ENCODE measurements at regions not wholly inside any gene's neighbourhood (a gene's known extent, or its start where the extent isn't known, plus 50 kb on each side); places are given as distances from the start of the nearest gene placed in this dataset.
"Not testable (repeated sequence)": the region's sequence is repeated elsewhere in the genome, so short reads cannot be mapped to it uniquely, and the experiment has no call there.

DNA sequence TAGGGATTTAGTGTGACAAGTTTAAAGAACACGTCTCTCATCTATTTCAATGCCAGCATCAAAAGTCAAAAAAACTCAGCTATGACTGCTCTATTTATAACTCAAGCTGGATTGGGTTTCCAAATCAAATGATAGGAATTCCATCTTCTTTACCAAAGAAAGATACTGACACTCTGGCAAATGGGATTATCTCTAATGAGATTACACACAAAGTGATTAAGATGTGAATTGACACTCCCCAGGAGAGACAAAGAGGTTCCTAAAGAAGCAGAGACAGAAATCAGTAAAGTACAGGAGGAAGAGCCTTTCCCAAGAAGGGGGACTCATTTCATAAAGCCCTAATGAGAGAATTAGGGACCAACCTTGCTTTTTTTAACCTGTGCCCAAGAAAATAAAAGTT is 92.1 kb downstream of the ID4 start:
- Mint-ChIP-seq H3K4me1 (ENCODE audit: low read depth) (no peaks in the 10 kb centered on the region), H3K4me3 (no peak overlapping the region), H3K27ac (no peak overlapping the region), H3K27me3 (no peaks in the 10 kb centered on the region), H3K36me3 (no peaks in the 10 kb centered on the region), H3K9me3 (no peaks in the 10 kb centered on the region)
- intact Hi-C loops (cut with micrococcal nuclease), result no loop called here
- no peak for DNase-seq
- ChIA-PET POLR2A (no interaction called here), CTCF (no interaction called here)

DNA sequence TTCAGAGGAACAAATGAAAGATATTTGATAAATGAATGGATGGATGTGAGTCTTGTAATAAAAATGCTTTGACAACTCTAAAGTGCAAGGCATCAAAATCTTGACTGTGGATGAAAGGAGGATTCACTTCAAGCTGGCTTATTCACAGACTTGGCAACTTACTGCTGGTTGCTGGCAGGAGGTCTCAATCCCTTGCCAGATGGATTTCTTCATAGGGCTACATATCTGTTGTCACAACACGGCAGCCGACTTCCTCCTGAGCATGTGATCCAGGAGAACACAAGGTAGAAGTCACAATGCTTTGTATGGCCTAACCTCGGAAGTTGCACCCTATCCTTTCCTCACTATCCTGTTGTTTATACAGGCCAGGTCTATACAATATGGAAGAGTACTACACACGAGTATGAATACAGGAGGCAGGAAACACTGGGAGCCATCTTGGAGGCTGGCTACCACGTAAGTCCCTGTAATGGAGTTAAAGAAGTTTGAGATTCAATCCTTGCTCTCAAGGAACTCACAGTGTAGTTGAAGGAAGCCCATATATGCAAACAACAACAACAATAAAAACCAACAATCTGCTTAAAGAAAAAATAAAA is 97.9 kb downstream of the ID4 start:
- POLR2A ChIA-PET, result no interaction called here
- Mint-ChIP-seq H3K4me1 (ENCODE audit: low read depth) (no peaks in the 10 kb centered on the region), H3K9me3 (no peaks in the 10 kb centered on the region), H3K27ac (no peak overlapping the region), H3K36me3 (no peaks in the 10 kb centered on the region), H3K27me3 (no peaks in the 10 kb centered on the region), H3K4me3 (no peak overlapping the region)
- DNase-seq, result no peak
- CTCF ChIA-PET, result no interaction called here
- intact Hi-C loops (cut with micrococcal nuclease), result no loop called here

GRCh38 chr6:19939321-19939720 is 102.2 kb downstream of the ID4 start:
- H3K4me1 Mint-ChIP-seq (ENCODE audit: low read depth); H3K27ac Mint-ChIP-seq; H3K36me3 Mint-ChIP-seq; POLR2A ChIA-PET; H3K27me3 Mint-ChIP-seq; H3K9me3 Mint-ChIP-seq; intact Hi-C loops (cut with micrococcal nuclease); CTCF ChIA-PET; DNase-seq; H3K4me3 Mint-ChIP-seq: not testable (repeated sequence)

- H3K9me3 Mint-ChIP-seq; H3K27ac Mint-ChIP-seq; intact Hi-C loops (cut with micrococcal nuclease); H3K4me3 Mint-ChIP-seq; H3K4me1 Mint-ChIP-seq (ENCODE audit: low read depth); CTCF ChIA-PET; DNase-seq; POLR2A ChIA-PET; H3K27me3 Mint-ChIP-seq; H3K36me3 Mint-ChIP-seq: not testable (repeated sequence)
These were observed 102.8 kb downstream of the ID4 start for GRCh38 chr6:19939926-19940325.

DNA sequence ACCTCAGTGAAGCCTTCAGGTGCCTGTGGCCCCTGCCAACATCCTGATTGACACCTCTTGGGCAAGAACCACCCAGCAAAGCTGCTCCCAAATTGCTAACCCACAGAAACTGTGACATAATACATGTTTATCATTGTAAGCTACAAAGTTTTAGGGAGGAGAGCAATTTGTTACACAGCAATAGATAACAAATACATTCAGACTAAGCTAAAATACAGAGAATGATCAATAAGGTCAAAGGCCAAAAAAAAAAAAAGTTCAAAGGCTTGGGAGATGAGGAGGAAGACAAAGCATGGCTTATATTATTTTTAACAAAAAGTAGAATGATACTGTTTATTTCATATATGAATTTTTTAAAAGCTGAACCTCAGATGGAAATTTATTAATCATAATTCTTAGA is 105.9 kb downstream of the ID4 start:
- POLR2A ChIA-PET, result no interaction called here
- H3K36me3 Mint-ChIP-seq, result no peaks in the 10 kb centered on the region
- CTCF ChIA-PET, result no interaction called here
- no peaks in the 10 kb centered on the region for H3K4me1 Mint-ChIP-seq (ENCODE audit: low read depth)
- DNase-seq, result no peak
- intact Hi-C loops (cut with micrococcal nuclease), result no loop called here
- H3K4me3 Mint-ChIP-seq, result no peak overlapping the region
- no peaks in the 10 kb centered on the region for H3K9me3 Mint-ChIP-seq
- H3K27ac Mint-ChIP-seq, result no peak overlapping the region
- H3K27me3 Mint-ChIP-seq, result no peaks in the 10 kb centered on the region

DNA sequence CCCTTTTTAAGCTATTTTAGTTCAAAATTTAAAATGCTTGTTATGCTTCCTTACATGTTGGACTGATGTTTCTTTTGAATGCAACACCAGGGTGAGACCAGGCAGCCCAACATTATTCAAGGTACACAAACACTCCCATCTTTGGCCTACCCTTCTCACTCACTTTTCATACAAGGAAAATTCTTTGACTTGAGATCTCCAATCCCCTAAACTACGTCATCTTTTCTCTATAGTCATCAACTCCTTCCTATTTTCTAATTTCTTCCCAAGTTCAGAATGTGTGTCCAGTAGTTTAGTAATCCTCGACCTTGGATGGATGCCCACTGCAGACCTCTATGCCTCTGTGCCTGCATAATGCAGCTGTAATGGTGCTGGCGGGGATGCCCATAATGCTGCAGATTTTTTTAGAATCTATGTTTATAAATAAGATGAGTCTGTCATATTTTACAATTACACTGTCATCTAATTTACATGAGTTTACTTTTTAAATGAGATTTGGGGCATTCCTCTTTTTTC is 108.7 kb downstream of the ID4 start:
- Mint-ChIP-seq H3K36me3 (no peaks in the 10 kb centered on the region), H3K27me3 (no peaks in the 10 kb centered on the region), H3K4me1 (ENCODE audit: low read depth) (no peaks in the 10 kb centered on the region), H3K9me3 (peaks cover 10% of the 10 kb centered on the region), H3K27ac (no peak overlapping the region), H3K4me3 (no peak overlapping the region)
- intact Hi-C loops (cut with micrococcal nuclease), result no loop called here
- CTCF ChIA-PET, result no interaction called here
- POLR2A ChIA-PET, result no interaction called here
- DNase-seq, result no peak

DNA sequence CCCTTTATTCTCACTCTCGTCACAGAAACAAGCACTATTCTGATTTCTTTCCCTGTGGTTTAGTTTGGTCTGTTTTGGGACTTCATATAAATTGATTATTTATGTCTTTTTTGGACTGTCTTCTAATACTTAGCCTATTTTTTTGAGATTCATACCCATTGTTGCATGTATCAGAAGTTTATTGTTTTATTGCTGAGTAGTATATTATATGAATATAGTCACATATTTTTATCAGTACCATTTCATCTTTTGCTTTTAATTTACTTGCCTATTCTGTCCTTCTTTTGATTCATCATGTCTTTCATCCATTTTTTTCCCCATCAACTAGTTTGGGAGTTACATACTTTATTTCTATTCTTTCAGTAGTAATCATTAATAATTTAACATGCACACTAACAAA is 112.0 kb downstream of the ID4 start:
- intact Hi-C loops (cut with micrococcal nuclease), result no loop called here
- ChIA-PET CTCF (no interaction called here), POLR2A (no interaction called here)
- no peak for DNase-seq
- Mint-ChIP-seq H3K27ac (no peak overlapping the region), H3K9me3 (peaks cover 14% of the 10 kb centered on the region), H3K27me3 (no peaks in the 10 kb centered on the region), H3K4me1 (ENCODE audit: low read depth) (no peaks in the 10 kb centered on the region), H3K36me3 (no peaks in the 10 kb centered on the region), H3K4me3 (no peak overlapping the region)

- ChIA-PET CTCF (no interaction called here), POLR2A (no interaction called here)
- Mint-ChIP-seq H3K36me3 (no peaks in the 10 kb centered on the region), H3K4me1 (ENCODE audit: low read depth) (no peaks in the 10 kb centered on the region), H3K9me3 (no peaks in the 10 kb centered on the region), H3K27ac (no peak overlapping the region), H3K4me3 (no peak overlapping the region), H3K27me3 (no peaks in the 10 kb centered on the region)
- no peak for DNase-seq
- intact Hi-C loops (cut with micrococcal nuclease), result no loop called here
These were observed 126.9 kb downstream of the ID4 start for GRCh38 chr6:19964115-19964514.

DNA sequence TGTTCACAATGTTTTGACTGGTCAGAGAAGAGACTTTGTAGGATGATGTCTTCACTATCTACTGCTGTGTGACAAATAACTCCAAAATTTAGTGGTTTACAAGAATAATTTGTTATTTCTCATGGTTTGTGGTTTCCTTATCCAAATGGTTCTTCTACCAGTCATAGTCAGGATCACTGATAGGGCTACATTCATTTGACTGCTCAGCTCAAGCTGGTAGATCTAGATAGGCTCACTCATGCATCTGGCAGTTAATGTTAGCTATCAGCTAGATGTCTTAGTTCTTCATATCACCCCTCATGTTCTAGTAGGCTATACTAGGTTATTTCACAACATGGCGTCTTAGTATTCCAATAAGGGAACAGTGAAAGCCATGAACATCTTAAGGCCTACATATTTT is 131.0 kb downstream of the ID4 start:
- no peaks in the 10 kb centered on the region for H3K4me1 Mint-ChIP-seq (ENCODE audit: low read depth)
- no peaks in the 10 kb centered on the region for H3K9me3 Mint-ChIP-seq
- no peak overlapping the region for H3K4me3 Mint-ChIP-seq
- no peaks in the 10 kb centered on the region for H3K36me3 Mint-ChIP-seq
- intact Hi-C loops (cut with micrococcal nuclease), result no loop called here
- no peak for DNase-seq
- no peak overlapping the region for H3K27ac Mint-ChIP-seq
- CTCF ChIA-PET, result no interaction called here
- no peaks in the 10 kb centered on the region for H3K27me3 Mint-ChIP-seq
- POLR2A ChIA-PET, result no interaction called here

DNA sequence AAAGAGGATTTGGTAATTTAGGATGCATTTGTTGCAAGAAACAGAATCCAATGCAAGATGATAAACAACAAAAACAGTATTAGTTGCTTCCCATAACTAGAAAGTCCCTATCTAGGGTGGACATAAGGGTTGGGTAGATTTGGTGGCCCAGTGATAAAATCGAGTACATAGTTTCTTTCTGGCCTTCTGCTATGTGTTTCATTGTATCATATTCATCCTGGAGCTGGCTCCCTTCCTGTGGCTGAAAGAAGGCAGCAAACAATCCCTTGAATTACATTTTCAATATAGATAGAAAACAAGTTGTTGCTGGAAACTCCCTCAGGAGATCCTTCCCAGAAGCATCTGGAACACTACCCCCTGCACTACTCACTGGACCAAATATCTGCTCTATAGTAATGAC is 135.1 kb downstream of the ID4 start:
- Mint-ChIP-seq H3K9me3 (no peaks in the 10 kb centered on the region), H3K27me3 (no peaks in the 10 kb centered on the region), H3K4me1 (ENCODE audit: low read depth) (no peaks in the 10 kb centered on the region), H3K27ac (no peak overlapping the region), H3K36me3 (no peaks in the 10 kb centered on the region), H3K4me3 (no peak overlapping the region)
- ChIA-PET CTCF (no interaction called here), POLR2A (no interaction called here)
- DNase-seq, result no peak
- intact Hi-C loops (cut with micrococcal nuclease), result no loop called here

DNA sequence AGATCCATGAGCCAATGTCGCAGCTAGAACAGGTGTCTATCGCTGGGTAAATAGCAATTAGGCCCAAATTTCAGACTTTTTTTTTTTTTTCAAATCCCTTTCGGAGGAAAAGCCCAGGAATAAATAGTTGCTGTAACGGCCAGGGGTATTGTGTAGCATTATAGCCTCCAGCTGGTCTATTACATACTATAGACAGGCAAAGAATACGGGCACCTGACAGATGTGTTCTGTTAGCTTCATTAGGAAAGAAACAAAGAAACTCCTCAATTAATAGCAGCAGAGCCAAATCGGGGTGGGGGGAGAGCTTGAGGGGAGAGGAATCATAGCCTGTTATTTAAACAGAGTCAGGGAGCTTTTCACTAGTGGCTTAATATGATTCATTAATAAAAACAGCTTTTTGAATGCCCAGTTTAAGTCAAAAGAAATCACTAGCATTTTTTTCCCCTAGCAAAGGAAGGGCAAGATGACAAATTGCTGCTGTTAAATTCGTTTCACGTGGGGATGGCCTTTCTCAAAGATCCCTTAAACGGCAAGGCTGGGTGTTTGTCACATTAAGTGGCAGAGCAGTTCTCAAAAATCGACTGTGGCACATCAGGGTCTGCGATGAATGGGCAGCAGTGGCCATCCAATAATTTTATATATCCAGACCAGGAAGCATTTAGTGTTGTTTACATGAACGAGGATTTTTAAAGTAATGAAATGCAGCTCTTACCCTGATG is 139.4 kb downstream of the ID4 start:
- no peak for DNase-seq
- H3K4me3 Mint-ChIP-seq, result no peak overlapping the region
- no peak overlapping the region for H3K27ac Mint-ChIP-seq
- H3K4me1 Mint-ChIP-seq (ENCODE audit: low read depth), result no peaks in the 10 kb centered on the region
- intact Hi-C loops (cut with micrococcal nuclease), result no loop called here
- ChIA-PET CTCF (no interaction called here), POLR2A (interaction anchor here (0.6 to 0.7 kb wide), 2 partner anchors 10 to 1229 kb away, joined by 3 to 4 read pairs; no protein-coding TSS in a partner anchor)
- no peaks in the 10 kb centered on the region for H3K27me3 Mint-ChIP-seq
- no peaks in the 10 kb centered on the region for H3K36me3 Mint-ChIP-seq
- no peaks in the 10 kb centered on the region for H3K9me3 Mint-ChIP-seq

DNA sequence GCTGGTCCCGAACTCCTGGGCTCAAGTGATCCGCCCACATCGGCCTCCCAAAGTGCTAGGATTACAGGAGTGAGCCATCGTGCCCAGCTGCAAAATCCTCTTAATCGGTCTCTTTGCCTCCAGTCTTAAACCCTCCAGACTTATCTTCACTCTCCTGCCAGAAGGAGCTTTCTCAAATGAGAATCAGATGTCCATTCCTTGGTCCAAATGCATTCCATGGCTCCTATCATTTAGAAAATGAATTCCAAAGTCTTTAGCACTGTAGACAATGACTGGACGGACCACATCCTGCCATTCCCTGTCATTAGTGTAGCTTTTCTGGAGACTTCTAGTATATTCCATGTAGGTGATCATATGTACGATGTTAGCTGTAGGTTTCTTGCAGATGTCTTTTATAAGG is 141.9 kb downstream of the ID4 start:
- CTCF ChIA-PET, result no interaction called here
- Mint-ChIP-seq H3K27me3 (peaks cover 4% of the 10 kb centered on the region), H3K4me1 (ENCODE audit: low read depth) (no peaks in the 10 kb centered on the region)

DNA sequence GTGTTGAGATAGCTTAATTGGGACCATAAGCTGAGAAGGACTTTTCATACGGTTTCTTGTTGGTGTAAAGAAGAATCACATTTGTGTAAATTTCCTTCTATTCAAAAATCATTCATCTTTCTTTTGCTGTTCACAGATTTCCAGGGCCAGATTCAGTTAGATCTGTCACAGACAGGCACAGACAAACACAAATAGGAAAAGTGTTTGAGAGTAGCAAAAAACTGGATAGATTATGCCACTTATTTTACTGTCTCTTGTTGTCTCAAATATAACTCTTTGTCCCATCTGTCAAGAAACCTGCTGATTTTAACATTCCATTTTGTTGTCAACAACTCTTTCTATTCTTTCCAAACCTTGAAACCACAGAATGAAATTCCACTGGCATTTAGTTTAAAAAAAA is 142.8 kb downstream of the ID4 start:
- no peak overlapping the region for H3K27ac Mint-ChIP-seq
- H3K36me3 Mint-ChIP-seq, result no peaks in the 10 kb centered on the region
- ChIA-PET POLR2A (no interaction called here), CTCF (no interaction called here)
- intact Hi-C loops (cut with micrococcal nuclease), result no loop called here
- H3K4me1 Mint-ChIP-seq (ENCODE audit: low read depth), result no peaks in the 10 kb centered on the region
- H3K9me3 Mint-ChIP-seq, result no peaks in the 10 kb centered on the region
- peaks cover 4% of the 10 kb centered on the region for H3K27me3 Mint-ChIP-seq
- no peak for DNase-seq
- no peak overlapping the region for H3K4me3 Mint-ChIP-seq

More for the DNA sequence above, 141.9 kb downstream of the ID4 start:
- Mint-ChIP-seq H3K36me3 (no peaks in the 10 kb centered on the region), H3K4me3 (no peak overlapping the region), H3K9me3 (no peaks in the 10 kb centered on the region), H3K27ac (no peak overlapping the region)
- POLR2A ChIA-PET, result no interaction called here
- DNase-seq, result no peak
- intact Hi-C loops (cut with micrococcal nuclease), result no loop called here

All from activated CD4-positive, alpha-beta memory T cell treated with anti-CD3 and anti-CD28 coated beads for 36 hours (primary cell).